ENCODE measurements at regions not wholly inside any gene's neighbourhood (a gene's known extent, or its start where the extent isn't known, plus 50 kb on each side); places are given as distances from the start of the nearest gene placed in this dataset.

DNA sequence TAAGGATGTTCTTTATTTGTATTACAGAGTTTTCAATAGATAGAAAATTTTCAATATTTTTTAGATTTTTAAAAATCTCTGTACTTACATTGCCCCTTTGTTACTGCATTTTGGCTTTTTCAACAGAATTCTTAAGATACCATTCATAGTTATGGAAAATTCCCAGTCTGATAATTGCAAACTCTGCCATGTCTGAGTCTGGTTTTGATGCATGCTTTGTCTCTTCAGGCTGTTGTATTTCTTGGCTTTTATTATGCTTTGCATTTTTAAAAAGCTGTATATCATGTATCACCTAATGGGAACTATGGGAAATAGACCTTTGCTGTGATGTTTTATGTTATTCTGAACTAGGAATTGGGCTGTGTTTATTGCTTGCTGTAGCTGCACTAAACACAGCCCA lies 898.9 kb upstream of the ADGRB3 start (continued):
- TF ChIP-seq FOSL1 (IDR thresholded peaks at IDR 0.05; ENCODE audit: insufficient read depth, low read depth, low read length): no peak
- no peak for TF ChIP-seq YY1 (IDR thresholded peaks at IDR 0.05; ENCODE audit: low read depth, low read length)

Measured in H1 (cell line).